ENCODE measurements at regions not wholly inside any gene's neighbourhood (a gene's known extent, or its start where the extent isn't known, plus 50 kb on each side); places are given as distances from the start of the nearest gene placed in this dataset.
"Not testable (repeated sequence)": the region's sequence is repeated elsewhere in the genome, so short reads cannot be mapped to it uniquely, and the experiment has no call there.

DNA sequence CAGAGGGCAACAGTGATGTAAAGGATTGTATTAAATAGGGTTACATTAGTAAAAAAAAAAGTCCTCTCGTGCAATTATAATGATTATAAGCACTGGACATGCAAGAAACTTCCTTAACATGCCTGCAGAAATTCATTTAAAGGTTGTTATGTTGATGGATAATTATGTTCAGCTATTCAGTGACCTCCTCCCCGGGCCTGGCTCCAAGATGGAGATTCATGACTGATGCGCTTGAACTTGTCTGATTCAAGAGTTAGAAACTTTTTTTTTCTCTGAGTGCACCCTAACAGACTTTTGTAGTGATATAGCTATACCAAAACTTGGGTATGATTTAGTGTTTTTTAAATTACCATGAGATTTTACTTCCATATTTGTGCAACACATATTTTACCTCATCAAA is 1170.0 kb upstream of the CITED2 start:
- DNase-seq = no peak

GRCh38 chr6:140542863-140543262 is 1168.4 kb upstream of the CITED2 start:
- DNase-seq = no peak

GRCh38 chr6:140541288-140541687 is 1166.8 kb upstream of the CITED2 start:
- no peak for DNase-seq

DNA sequence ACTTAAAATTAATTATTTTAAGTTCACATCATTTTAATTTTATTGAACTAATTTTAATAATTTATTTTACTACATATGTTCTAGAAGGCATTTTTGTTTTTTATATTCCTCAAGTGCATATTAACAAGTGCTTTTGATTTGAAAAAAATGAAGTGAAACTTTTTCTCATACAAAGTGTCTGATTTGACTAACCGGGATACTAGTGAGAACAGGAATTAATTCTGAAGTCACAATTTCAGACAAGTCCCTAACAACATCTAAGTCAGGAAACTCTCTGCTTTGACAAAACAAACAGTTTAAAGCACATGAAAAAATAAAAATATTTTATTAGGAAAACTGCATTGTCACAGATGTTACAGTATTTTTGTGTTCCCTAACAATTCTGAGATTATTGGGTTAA is 1166.3 kb upstream of the CITED2 start:
- no peak for DNase-seq

GRCh38 chr6:140538926-140539325 is 1164.5 kb upstream of the CITED2 start:
- DNase-seq = no peak

GRCh38 chr6:140537834-140538705 is 1163.6 kb upstream of the CITED2 start:
- DNase-seq = no peak

- no peak for DNase-seq
Measured at GRCh38 chr6:140537211-140537610, 1162.8 kb upstream of the CITED2 start.

DNA sequence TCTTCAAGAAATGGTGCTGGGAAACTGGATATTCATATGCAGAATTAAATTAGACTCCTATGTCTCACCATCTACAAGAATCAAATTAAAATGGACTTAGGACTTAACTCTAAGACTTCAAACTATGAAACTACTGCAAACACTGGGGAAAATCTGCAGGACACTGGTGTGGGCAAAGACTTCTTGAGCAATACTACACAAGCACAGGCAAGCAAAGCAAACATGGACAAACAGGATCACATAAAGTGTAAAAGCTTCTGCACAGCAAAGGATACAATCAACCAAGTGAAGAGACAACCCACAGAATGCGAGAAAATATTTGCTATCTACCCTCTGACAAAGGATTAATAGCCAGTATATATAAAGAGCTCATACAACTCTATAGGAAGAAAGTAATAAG is 1161.1 kb upstream of the CITED2 start:
- DNase-seq = no peak

- no peak for DNase-seq
Measured at GRCh38 chr6:140533526-140533925, 1159.1 kb upstream of the CITED2 start.

- no peak for DNase-seq
Measured at GRCh38 chr6:140504776-140505175, 1130.3 kb upstream of the CITED2 start.

DNA sequence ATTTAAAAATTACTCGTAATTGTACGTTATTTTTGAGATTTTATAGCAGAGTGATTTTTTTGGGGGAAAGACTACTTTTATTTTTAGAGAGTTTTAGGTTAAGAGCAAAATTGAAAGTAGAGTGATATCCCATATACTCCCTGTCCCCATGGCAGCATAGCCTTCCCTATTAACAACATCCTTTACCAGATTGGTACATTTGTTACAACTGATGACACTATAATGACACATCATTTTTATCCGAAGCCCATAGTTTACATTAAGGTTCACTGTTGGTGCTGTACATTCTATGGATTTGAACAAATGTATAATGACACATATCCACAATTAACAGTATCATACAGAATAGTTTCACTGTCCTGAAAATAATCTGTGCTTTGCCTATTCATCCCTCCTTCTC is 1126.4 kb upstream of the CITED2 start:
- no peak for DNase-seq

- no peak for DNase-seq
Measured at GRCh38 chr6:140499607-140500006, 1125.2 kb upstream of the CITED2 start.

- DNase-seq = no peak
Measured at GRCh38 chr6:140494321-140495108, 1120.1 kb upstream of the CITED2 start.

DNA sequence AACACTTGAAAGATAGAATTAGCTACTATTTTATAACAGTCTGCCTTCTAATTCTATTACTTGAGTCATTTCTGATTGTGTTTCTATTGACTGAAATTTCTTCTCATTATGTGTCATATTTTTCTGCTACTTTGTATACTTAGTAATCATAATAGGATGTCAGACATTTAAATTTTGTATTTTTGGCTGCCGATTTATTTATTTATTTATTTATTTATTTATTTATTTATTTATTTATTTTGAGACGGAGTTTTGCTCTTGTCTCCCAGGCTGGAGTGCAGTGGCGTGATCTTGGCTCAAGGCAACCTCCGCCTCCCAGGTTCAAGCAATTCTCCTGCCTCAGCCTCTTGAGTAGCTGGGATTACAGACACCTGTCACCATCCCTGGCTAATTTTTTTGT is 1119.0 kb upstream of the CITED2 start:
- not testable (repeated sequence) for DNase-seq

DNA sequence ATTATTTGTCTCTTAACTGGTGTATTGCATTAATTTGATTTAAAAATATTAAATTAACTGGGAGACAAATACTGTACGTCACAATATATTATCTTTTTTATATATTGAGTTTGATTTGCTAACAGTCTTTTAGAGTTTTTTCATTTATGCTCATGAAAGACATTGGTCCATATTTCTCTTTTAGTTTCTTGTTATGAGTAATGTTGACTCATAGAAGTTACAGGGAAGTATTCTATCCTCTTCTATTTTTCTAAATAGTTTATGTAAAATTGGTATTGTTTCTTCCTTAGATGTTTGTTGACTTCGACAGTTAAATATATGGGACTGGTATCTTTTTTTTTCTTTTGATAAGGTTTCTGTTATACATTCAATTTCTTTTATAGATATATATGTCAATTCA is 1115.6 kb upstream of the CITED2 start:
- DNase-seq = no peak

DNA sequence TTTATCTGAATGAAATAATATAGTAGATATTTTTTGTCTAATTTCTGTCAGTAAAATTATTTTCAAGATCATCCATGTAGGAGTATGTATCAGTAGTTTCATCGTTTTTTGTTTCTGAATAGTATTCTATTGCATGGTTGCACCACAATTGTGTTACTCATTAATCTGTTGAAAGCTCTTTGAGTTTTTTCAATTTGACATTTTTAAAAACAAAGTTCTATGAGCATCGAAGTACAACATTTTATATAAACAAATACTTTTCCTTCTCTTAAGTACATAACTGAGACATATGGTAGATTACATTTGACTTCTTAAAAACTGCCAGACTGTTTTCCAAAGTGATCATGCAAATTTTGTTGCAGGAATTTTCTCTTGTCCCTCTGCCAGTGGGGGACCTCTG is 1113.1 kb upstream of the CITED2 start:
- no peak for DNase-seq

GRCh38 chr6:140486450-140487361 is 1112.3 kb upstream of the CITED2 start:
- no peak for DNase-seq

GRCh38 chr6:140485740-140486449 is 1111.4 kb upstream of the CITED2 start:
- DNase-seq = no peak

DNA sequence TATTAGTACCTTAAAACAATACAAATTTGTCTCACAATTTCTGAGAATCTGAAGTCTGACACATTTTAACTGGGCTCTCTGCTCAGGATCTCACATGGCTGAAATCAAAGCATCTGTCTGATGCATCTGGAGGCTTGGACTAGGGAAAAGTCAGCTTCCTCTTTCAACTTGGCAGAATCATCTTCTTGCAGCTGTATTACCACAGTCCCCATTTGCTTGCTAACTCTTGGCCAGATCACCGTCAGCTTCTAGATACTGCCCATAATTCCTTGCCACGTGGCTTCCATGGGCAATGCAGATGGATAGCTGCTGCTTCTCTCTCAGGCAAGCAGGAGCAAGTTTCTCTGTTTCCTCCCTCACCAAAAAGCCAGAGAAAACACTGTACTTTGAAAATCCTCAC is 1106.4 kb upstream of the CITED2 start:
- DNase-seq = no peak

DNA sequence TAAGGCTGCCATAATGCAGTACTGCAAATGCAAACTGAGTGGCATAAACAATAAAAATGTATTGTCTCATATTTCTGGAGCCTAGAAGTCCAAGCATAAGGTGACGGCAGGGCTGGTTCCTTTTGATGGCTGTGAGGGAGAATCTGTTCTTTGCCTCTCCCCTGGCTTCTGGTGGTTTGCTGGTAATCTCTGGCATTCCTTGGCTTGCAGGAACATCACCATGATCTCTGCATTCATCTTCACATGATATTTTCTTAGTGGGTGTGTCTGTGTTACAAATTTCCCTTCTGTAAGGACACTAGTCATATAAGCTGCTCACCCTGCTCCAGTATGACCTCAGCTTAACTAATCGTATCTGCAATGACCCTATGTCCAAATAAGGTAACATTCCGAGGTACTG is 1104.2 kb upstream of the CITED2 start:
- no peak for DNase-seq

DNA sequence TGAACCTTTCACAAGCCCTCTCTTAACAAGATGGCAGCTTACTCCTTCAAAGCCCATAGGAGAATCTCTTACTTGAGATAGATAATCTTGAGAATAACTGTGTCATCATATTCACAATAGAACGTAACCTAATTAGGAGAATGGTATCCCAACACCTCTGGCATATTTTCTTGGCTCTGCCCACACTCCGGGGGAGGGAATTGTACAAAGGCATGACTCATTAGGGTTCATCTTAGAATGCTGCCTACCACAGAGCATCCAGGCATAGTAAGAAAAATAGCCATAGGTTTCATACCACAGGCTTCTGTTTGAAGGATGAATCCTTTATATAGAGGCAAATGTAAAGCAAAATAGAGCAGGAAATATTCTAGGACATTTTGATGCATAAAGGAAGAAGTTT is 1100.6 kb upstream of the CITED2 start:
- DNase-seq = no peak

DNA sequence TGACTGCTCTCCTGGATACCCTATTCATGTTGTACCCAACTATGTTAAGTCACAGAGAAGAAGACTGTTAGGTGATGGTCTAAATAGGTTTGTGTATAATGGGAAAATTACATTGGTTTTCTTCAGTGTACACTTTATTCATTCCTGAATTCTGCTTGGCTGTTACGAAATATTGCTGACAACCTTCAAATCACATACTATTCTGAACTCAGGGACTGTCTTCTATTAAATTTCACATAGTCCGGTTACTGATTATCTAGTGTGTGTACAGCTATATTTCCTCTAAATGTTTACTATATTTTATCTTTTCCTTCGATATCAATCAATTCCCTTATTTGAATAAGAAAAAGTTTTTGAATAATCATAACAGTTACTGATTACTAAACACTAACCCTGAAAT is 1090.3 kb upstream of the CITED2 start:
- DNase-seq = no peak

GRCh38 chr6:140463312-140463710 is 1088.9 kb upstream of the CITED2 start:
- no peak for DNase-seq

Data from DMS79 (cell line).